C4-2B (cell line): ENCODE measurements at regions not wholly inside any gene's neighbourhood (a gene's known extent, or its start where the extent isn't known, plus 50 kb on each side); places are given as distances from the start of the nearest gene placed in this dataset.

ENCODE experiments used
- CTCF ChIP-seq: fragments of 450-650 bp; conservative IDR thresholded peaks from 2 replicates; pipeline ENCODE4 v1.5.1; 2017; ENCODE audit warnings: mild to moderate bottlenecking
- ZFX ChIP-seq: fragments of 450-650 bp; IDR thresholded peaks from 2 replicates; pipeline ENCODE4 v1.6.1; 2017

- TF ChIP-seq CTCF (no peak), ZFX (no peak)
Measured at GRCh38 chr13:50382511-50382910, 367.3 kb downstream of the KCNRG start.
